ENCODE measurements at regions not wholly inside any gene's neighbourhood (a gene's known extent, or its start where the extent isn't known, plus 50 kb on each side); places are given as distances from the start of the nearest gene placed in this dataset.
"Not testable (repeated sequence)": the region's sequence is repeated elsewhere in the genome, so short reads cannot be mapped to it uniquely, and the experiment has no call there.

- not testable (repeated sequence) for DNase-seq; H3K36me3 Mint-ChIP-seq (ENCODE audit: low read depth); H3K9me3 Mint-ChIP-seq; H3K27me3 Mint-ChIP-seq (ENCODE audit: low read depth, poor library complexity); H3K27ac Mint-ChIP-seq; H3K4me3 Mint-ChIP-seq
- peaks cover 28% of the 10 kb centered on the region for H3K4me1 Mint-ChIP-seq
Measured at GRCh38 chr12:54799966-54800365, 54.4 kb upstream of the MUCL1 start.

- Mint-ChIP-seq H3K9me3 (peaks cover 4% of the 10 kb centered on the region), H3K27ac (no peak overlapping the region), H3K4me3 (no peak overlapping the region), H3K4me1 (peaks cover 31% of the 10 kb centered on the region), H3K27me3 (ENCODE audit: low read depth, poor library complexity) (no peaks in the 10 kb centered on the region), H3K36me3 (ENCODE audit: low read depth) (no peaks in the 10 kb centered on the region)
- no peak for TF ChIP-seq CTCF (IDR thresholded peaks at IDR 0.05)
- no peak for DNase-seq
Measured at GRCh38 chr12:54798651-54799050, 55.7 kb upstream of the MUCL1 start.

GRCh38 chr12:54796991-54797390 lies 57.3 kb upstream of the MUCL1 start:
- no peaks in the 10 kb centered on the region for H3K36me3 Mint-ChIP-seq (ENCODE audit: low read depth)
- H3K4me1 Mint-ChIP-seq = peaks cover 31% of the 10 kb centered on the region
- no peaks in the 10 kb centered on the region for H3K27me3 Mint-ChIP-seq (ENCODE audit: low read depth, poor library complexity)
- no peak for DNase-seq
- H3K9me3 Mint-ChIP-seq = peaks cover 4% of the 10 kb centered on the region
- no peak overlapping the region for H3K4me3 Mint-ChIP-seq
- H3K27ac Mint-ChIP-seq = no peak overlapping the region
- TF ChIP-seq CTCF (IDR thresholded peaks at IDR 0.05) = no peak

- peaks cover 31% of the 10 kb centered on the region for H3K4me1 Mint-ChIP-seq
- no peaks in the 10 kb centered on the region for H3K27me3 Mint-ChIP-seq (ENCODE audit: low read depth, poor library complexity)
- peak overlapping the region; percentile 30 for H3K4me3 Mint-ChIP-seq
- peak; percentile 12 for DNase-seq
- TF ChIP-seq CTCF (IDR thresholded peaks at IDR 0.05) = no peak
- peaks cover 4% of the 10 kb centered on the region for H3K9me3 Mint-ChIP-seq
- peak overlapping the region; percentile 47 for H3K27ac Mint-ChIP-seq
- H3K36me3 Mint-ChIP-seq (ENCODE audit: low read depth) = no peaks in the 10 kb centered on the region
Measured at GRCh38 chr12:54795644-54796043, 58.7 kb upstream of the MUCL1 start.

- Mint-ChIP-seq H3K4me3 (no peak overlapping the region), H3K9me3 (peaks cover 62% of the 10 kb centered on the region), H3K27me3 (ENCODE audit: low read depth, poor library complexity) (no peaks in the 10 kb centered on the region), H3K4me1 (no peaks in the 10 kb centered on the region), H3K27ac (no peak overlapping the region), H3K36me3 (ENCODE audit: low read depth) (peaks cover 10% of the 10 kb centered on the region)
- no peak for TF ChIP-seq CTCF (IDR thresholded peaks at IDR 0.05)
- no peak for DNase-seq
Measured at GRCh38 chr12:54786081-54786480, 68.2 kb upstream of the MUCL1 start.

- no peak overlapping the region for H3K4me3 Mint-ChIP-seq
- peaks cover 72% of the 10 kb centered on the region for H3K9me3 Mint-ChIP-seq
- no peak for DNase-seq
- H3K36me3 Mint-ChIP-seq (ENCODE audit: low read depth) = peaks cover 10% of the 10 kb centered on the region
- H3K27ac Mint-ChIP-seq = no peak overlapping the region
- no peaks in the 10 kb centered on the region for H3K27me3 Mint-ChIP-seq (ENCODE audit: low read depth, poor library complexity)
- H3K4me1 Mint-ChIP-seq = no peaks in the 10 kb centered on the region
- TF ChIP-seq CTCF (IDR thresholded peaks at IDR 0.05) = no peak
Measured at GRCh38 chr12:54784115-54784514, 70.2 kb upstream of the MUCL1 start.

DNA sequence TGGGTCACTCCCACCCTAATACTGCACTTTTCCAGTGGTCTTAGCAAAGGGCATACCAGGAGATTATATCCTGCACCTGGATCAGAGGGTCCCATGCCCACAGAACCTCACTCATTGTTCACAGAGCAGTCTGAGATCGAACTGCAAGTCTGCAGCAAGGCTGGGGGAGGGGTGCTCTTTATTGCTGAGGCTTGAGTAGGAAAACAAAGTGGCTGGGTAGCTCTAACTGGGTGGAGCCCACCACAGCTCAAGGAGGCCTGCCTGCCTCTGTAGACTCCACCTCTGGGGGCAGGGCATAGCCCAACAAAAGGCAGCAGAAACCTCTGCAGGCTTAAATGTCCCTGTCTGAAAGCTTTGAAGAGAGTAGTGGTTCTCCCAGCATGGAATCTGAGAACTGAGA lies 77.3 kb upstream of the MUCL1 start:
- not testable (repeated sequence) for H3K27ac Mint-ChIP-seq; H3K4me3 Mint-ChIP-seq; H3K27me3 Mint-ChIP-seq (ENCODE audit: low read depth, poor library complexity); DNase-seq; H3K4me1 Mint-ChIP-seq
- peaks cover 53% of the 10 kb centered on the region for H3K9me3 Mint-ChIP-seq
- H3K36me3 Mint-ChIP-seq (ENCODE audit: low read depth) = peaks cover 15% of the 10 kb centered on the region

Measured in nephron progenitor cell (in vitro differentiated cells).